Keratinocyte (primary cell): ENCODE measurements at regions not wholly inside any gene's neighbourhood (a gene's known extent, or its start where the extent isn't known, plus 50 kb on each side); places are given as distances from the start of the nearest gene placed in this dataset.

Source experiments
- DNase-seq: peaks from one replicate; pipeline ENCODE4 v3.0.0-alpha.2; 2011; ENCODE audit warnings: low read depth, missing footprints, low spot score
- FAIRE-seq: peaks from 2 replicates; lab custom pipeline; 2011; peaks lifted over from hg19 to GRCh38; lab: Jason Lieb, UNC
- H2AFZ ChIP-seq: 2 replicates; pipeline ENCODE4 v1.6.0; 2012; ENCODE audit warnings: low read length, control low read depth, inconsistent platforms; ENCODE audit not compliant: control insufficient read depth
- H3K27ac ChIP-seq: 2 replicates; pipeline ENCODE4 v1.5.1; 2011; ENCODE audit warnings: low read length; ENCODE audit not compliant: control insufficient read depth, insufficient read depth
- H3K27me3 ChIP-seq: 3 replicates; pipeline ENCODE4 v1.6.0; 2011; ENCODE audit warnings: low read length; ENCODE audit not compliant: control insufficient read depth, insufficient read depth; ENCODE audit errors: extremely low read depth
- H3K36me3 ChIP-seq, 2 experiments: 2 replicates in 1 of 2; 3 replicates in 1 of 2; pipeline ENCODE4 v1.5.1; 2011; ENCODE audit warnings: low read length in 2 of 2, mild to moderate bottlenecking in 1 of 2; ENCODE audit not compliant: control insufficient read depth in 2 of 2, insufficient read depth in 2 of 2; ENCODE audit errors: extremely low read depth in 1 of 2
- H3K4me1 ChIP-seq: 3 replicates; pipeline ENCODE4 v1.5.1; 2011; ENCODE audit warnings: low read length; ENCODE audit not compliant: control insufficient read depth, insufficient read depth; ENCODE audit errors: extremely low read depth
- H3K4me2 ChIP-seq: 3 replicates; pipeline ENCODE4 v1.6.0; 2011; ENCODE audit warnings: low read depth, low read length; ENCODE audit not compliant: control insufficient read depth, insufficient read depth; ENCODE audit errors: extremely low read depth
- H3K4me3 ChIP-seq, 3 experiments: fragments of 200-600 bp in 1 of 3; sonication (generic) in 1 of 3; 2 replicates in 2 of 3; 3 replicates in 1 of 3; pipeline ENCODE4 v1.5.1; 2011 to 2016; ENCODE audit warnings: low read length in 3 of 3, mild to moderate bottlenecking in 3 of 3, control low read depth in 2 of 3, inconsistent platforms in 1 of 3, low read depth in 1 of 3, mixed read lengths in 1 of 3, mixed run types in 1 of 3, moderate library complexity in 1 of 3; ENCODE audit not compliant: control insufficient read depth in 2 of 3, insufficient read depth in 2 of 3; ENCODE audit errors: extremely low read depth in 1 of 3
- H3K79me2 ChIP-seq: 2 replicates; pipeline ENCODE4 v1.6.0; 2012; ENCODE audit warnings: low read length; ENCODE audit not compliant: control insufficient read depth, insufficient read depth
- H3K9ac ChIP-seq: 3 replicates; pipeline ENCODE4 v1.6.0; 2011; ENCODE audit warnings: low read length; ENCODE audit not compliant: control insufficient read depth, insufficient read depth; ENCODE audit errors: extremely low read depth
- H3K9me1 ChIP-seq: 3 replicates; pipeline ENCODE4 v1.6.0; 2011; ENCODE audit warnings: low read length; ENCODE audit not compliant: control insufficient read depth, insufficient read depth; ENCODE audit errors: extremely low read depth
- H3K9me3 ChIP-seq: 2 replicates; pipeline ENCODE4 v1.5.1; 2012; ENCODE audit warnings: low read depth, low read length; ENCODE audit not compliant: control insufficient read depth
- H4K20me1 ChIP-seq: 3 replicates; pipeline ENCODE4 v1.6.0; 2011; ENCODE audit warnings: low read length; ENCODE audit not compliant: control insufficient read depth, insufficient read depth; ENCODE audit errors: extremely low read depth
- CTCF ChIP-seq, 3 experiments: IDR thresholded peaks in 1 of 3; conservative IDR thresholded peaks in 1 of 3; optimal IDR thresholded peaks in 1 of 3; 2 replicates in 2 of 3; 3 replicates in 1 of 3; pipeline versions ENCODE3 to v1.5.1; 2011; ENCODE audit warnings: low read length in 3 of 3, mild to moderate bottlenecking in 3 of 3, moderate library complexity in 2 of 3, control low read depth in 1 of 3, inconsistent platforms in 1 of 3; ENCODE audit not compliant: insufficient read depth in 2 of 3; ENCODE audit errors: extremely low read depth in 1 of 3
- EZH2 ChIP-seq: IDR thresholded peaks from one replicate; pipeline ENCODE4 v1.6.1; 2012; ENCODE audit warnings: inconsistent platforms, mild to moderate bottlenecking, low read length, moderate library complexity
- dilution Hi-C: fragments of 300-500 bp; cut with MboI; formaldehyde crosslinking; loops from one replicate; pipeline ENCODE4 v1.7.0; 2020; ENCODE audit warnings: low sequenced_read_pairs; ENCODE audit not compliant: extremely low pct_ligation_motif_present

GRCh38 chr6:22906091-22906549 lies 336.8 kb downstream of the HDGFL1 start:
- H3K36me3 ChIP-seq, result no peaks in the 10 kb centered on the region
- H3K9me1 ChIP-seq, result no peaks in the 10 kb centered on the region
- H3K27ac ChIP-seq, result no peak overlapping the region
- DNase-seq, result no peak
- H3K9me3 ChIP-seq, result no peaks in the 10 kb centered on the region
- no peaks in the 10 kb centered on the region for H3K4me1 ChIP-seq
- no peak overlapping the region for H3K9ac ChIP-seq
- no peak for TF ChIP-seq EZH2
- peak; percentile 46 to 57 (median 55) for TF ChIP-seq CTCF (optimal IDR thresholded peaks at IDR 0.05 in 1 of 3, IDR thresholded peaks at IDR 0.05 in 1 of 3, conservative IDR thresholded peaks at IDR 0.05 in 1 of 3; ENCODE audit: extremely low read depth in 1 of 3, insufficient read depth in 2 of 3, low read length in 3 of 3)
- no peak overlapping the region for H2AFZ ChIP-seq
- no peak overlapping the region for H3K4me3 ChIP-seq
- no peaks in the 10 kb centered on the region for H3K79me2 ChIP-seq
- no peaks in the 10 kb centered on the region for H3K27me3 ChIP-seq
- no peak overlapping the region for H3K4me2 ChIP-seq
- no peaks in the 10 kb centered on the region for H4K20me1 ChIP-seq
- peak; percentile 80 for FAIRE-seq
- dilution Hi-C loops, result no loop called here

- H3K4me3 ChIP-seq, result no peak overlapping the region
- dilution Hi-C loops, result no loop called here
- H3K4me1 ChIP-seq, result no peaks in the 10 kb centered on the region
- no peaks in the 10 kb centered on the region for H3K27me3 ChIP-seq
- no peak overlapping the region for H2AFZ ChIP-seq
- DNase-seq (no peak), FAIRE-seq (no peak)
- H3K4me2 ChIP-seq, result no peak overlapping the region
- no peaks in the 10 kb centered on the region for H3K9me3 ChIP-seq
- no peak for TF ChIP-seq EZH2
- no peak for TF ChIP-seq CTCF (optimal IDR thresholded peaks at IDR 0.05 in 1 of 3, IDR thresholded peaks at IDR 0.05 in 1 of 3, conservative IDR thresholded peaks at IDR 0.05 in 1 of 3; ENCODE audit: extremely low read depth in 1 of 3, insufficient read depth in 2 of 3, low read length in 3 of 3)
- H3K36me3 ChIP-seq, result no peaks in the 10 kb centered on the region
- H3K9ac ChIP-seq, result no peak overlapping the region
- no peaks in the 10 kb centered on the region for H4K20me1 ChIP-seq
- H3K79me2 ChIP-seq, result no peaks in the 10 kb centered on the region
- no peak overlapping the region for H3K27ac ChIP-seq
- no peaks in the 10 kb centered on the region for H3K9me1 ChIP-seq
Measured at GRCh38 chr6:22907085-22907484, 337.7 kb downstream of the HDGFL1 start.
